GM12878 (cell line): ENCODE measurements at regions not wholly inside any gene's neighbourhood (a gene's known extent, or its start where the extent isn't known, plus 50 kb on each side); places are given as distances from the start of the nearest gene placed in this dataset.

ENCODE experiments used
- MYB ChIP-seq: fragments of 150-350 bp; IDR thresholded peaks from 2 replicates; pipeline ENCODE4 v1.6.1; 2014; ENCODE audit warnings: mild to moderate bottlenecking, low read depth, low read length, borderline replicate concordance
- NR2F1 ChIP-seq: fragments of 450-650 bp; conservative IDR thresholded peaks from 2 replicates; pipeline ENCODE4 v1.6.1; 2017; ENCODE audit warnings: mild to moderate bottlenecking
- SRF ChIP-seq, 2 experiments: IDR thresholded peaks; 2 replicates each; pipeline ENCODE4 v1.6.1; 2011; ENCODE audit warnings: low read depth in 2 of 2, low read length in 2 of 2, mild to moderate bottlenecking in 1 of 2, moderate library complexity in 1 of 2
- SUZ12 ChIP-seq: fragments of 200-600 bp; sonication (generic); IDR thresholded peaks from one replicate; pipeline ENCODE4 v1.6.1; 2018; ENCODE audit warnings: antibody characterized with exemption, mild to moderate bottlenecking; ENCODE audit not compliant: unreplicated experiment
- TF ChIP-seq, protein P1 (sequence below): fragments of 450-650 bp; formaldehyde crosslinking; IDR thresholded peaks from 2 replicates; pipeline ENCODE4 v1.4.0; 2020; ENCODE audit warnings: mild to moderate bottlenecking, moderate library complexity
- TF ChIP-seq, protein P2 (sequence below): fragments of 450-650 bp; formaldehyde crosslinking; IDR thresholded peaks from 2 replicates; pipeline ENCODE4 v1.5.0; 2022; ENCODE audit warnings: mild to moderate bottlenecking, missing genetic modification characterization
- TF ChIP-seq, protein P3 (sequence below): fragments of 450-650 bp; formaldehyde crosslinking; IDR thresholded peaks from 2 replicates; pipeline ENCODE4 v1.4.0; 2022; ENCODE audit warnings: mild to moderate bottlenecking, moderate library complexity
- TF ChIP-seq, protein P4 (sequence below): fragments of 150-350 bp; IDR thresholded peaks from 2 replicates; pipeline ENCODE4 v1.6.1; 2014; ENCODE audit warnings: mild to moderate bottlenecking, low read depth, low read length

DNA sequence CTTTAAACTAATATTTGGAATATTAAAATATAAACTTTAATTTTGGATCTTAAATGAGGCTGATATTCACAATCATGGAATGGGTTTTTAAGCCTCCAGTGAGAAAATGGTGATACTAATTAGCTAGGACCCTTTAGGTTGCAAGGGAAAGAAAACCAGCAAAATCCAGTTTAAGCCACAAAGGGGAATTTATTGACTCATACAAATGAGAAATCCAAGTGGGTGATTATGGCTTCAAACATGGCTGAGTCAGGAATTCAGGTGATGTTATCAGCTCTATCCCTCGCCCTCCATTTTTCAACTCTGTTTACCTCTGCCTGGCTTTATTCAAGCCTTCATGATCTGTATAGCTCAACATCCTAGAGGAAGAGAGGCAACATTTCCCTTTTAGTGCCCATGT is 75.3 kb upstream of the DLX2 start (continued):
- TF ChIP-seq, protein P1, sequence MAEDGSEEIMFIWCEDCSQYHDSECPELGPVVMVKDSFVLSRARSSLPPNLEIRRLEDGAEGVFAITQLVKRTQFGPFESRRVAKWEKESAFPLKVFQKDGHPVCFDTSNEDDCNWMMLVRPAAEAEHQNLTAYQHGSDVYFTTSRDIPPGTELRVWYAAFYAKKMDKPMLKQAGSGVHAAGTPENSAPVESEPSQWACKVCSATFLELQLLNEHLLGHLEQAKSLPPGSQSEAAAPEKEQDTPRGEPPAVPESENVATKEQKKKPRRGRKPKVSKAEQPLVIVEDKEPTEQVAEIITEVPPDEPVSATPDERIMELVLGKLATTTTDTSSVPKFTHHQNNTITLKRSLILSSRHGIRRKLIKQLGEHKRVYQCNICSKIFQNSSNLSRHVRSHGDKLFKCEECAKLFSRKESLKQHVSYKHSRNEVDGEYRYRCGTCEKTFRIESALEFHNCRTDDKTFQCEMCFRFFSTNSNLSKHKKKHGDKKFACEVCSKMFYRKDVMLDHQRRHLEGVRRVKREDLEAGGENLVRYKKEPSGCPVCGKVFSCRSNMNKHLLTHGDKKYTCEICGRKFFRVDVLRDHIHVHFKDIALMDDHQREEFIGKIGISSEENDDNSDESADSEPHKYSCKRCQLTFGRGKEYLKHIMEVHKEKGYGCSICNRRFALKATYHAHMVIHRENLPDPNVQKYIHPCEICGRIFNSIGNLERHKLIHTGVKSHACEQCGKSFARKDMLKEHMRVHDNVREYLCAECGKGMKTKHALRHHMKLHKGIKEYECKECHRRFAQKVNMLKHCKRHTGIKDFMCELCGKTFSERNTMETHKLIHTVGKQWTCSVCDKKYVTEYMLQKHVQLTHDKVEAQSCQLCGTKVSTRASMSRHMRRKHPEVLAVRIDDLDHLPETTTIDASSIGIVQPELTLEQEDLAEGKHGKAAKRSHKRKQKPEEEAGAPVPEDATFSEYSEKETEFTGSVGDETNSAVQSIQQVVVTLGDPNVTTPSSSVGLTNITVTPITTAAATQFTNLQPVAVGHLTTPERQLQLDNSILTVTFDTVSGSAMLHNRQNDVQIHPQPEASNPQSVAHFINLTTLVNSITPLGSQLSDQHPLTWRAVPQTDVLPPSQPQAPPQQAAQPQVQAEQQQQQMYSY (CRISPR knock-in tag): no peak
- TF ChIP-seq, protein P2, sequence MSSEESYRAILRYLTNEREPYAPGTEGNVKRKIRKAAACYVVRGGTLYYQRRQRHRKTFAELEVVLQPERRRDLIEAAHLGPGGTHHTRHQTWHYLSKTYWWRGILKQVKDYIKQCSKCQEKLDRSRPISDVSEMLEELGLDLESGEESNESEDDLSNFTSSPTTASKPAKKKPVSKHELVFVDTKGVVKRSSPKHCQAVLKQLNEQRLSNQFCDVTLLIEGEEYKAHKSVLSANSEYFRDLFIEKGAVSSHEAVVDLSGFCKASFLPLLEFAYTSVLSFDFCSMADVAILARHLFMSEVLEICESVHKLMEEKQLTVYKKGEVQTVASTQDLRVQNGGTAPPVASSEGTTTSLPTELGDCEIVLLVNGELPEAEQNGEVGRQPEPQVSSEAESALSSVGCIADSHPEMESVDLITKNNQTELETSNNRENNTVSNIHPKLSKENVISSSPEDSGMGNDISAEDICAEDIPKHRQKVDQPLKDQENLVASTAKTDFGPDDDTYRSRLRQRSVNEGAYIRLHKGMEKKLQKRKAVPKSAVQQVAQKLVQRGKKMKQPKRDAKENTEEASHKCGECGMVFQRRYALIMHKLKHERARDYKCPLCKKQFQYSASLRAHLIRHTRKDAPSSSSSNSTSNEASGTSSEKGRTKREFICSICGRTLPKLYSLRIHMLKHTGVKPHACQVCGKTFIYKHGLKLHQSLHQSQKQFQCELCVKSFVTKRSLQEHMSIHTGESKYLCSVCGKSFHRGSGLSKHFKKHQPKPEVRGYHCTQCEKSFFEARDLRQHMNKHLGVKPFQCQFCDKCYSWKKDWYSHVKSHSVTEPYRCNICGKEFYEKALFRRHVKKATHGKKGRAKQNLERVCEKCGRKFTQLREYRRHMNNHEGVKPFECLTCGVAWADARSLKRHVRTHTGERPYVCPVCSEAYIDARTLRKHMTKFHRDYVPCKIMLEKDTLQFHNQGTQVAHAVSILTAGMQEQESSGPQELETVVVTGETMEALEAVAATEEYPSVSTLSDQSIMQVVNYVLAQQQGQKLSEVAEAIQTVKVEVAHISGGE (CRISPR knock-in tag): no peak
- TF ChIP-seq MYB (no peak), SUZ12 (no peak), SRF (IDR thresholded peaks at IDR 0.05; ENCODE audit: low read depth in 2 of 2, low read length in 2 of 2) (no peak), NR2F1 (no peak)
- TF ChIP-seq, protein P3, sequence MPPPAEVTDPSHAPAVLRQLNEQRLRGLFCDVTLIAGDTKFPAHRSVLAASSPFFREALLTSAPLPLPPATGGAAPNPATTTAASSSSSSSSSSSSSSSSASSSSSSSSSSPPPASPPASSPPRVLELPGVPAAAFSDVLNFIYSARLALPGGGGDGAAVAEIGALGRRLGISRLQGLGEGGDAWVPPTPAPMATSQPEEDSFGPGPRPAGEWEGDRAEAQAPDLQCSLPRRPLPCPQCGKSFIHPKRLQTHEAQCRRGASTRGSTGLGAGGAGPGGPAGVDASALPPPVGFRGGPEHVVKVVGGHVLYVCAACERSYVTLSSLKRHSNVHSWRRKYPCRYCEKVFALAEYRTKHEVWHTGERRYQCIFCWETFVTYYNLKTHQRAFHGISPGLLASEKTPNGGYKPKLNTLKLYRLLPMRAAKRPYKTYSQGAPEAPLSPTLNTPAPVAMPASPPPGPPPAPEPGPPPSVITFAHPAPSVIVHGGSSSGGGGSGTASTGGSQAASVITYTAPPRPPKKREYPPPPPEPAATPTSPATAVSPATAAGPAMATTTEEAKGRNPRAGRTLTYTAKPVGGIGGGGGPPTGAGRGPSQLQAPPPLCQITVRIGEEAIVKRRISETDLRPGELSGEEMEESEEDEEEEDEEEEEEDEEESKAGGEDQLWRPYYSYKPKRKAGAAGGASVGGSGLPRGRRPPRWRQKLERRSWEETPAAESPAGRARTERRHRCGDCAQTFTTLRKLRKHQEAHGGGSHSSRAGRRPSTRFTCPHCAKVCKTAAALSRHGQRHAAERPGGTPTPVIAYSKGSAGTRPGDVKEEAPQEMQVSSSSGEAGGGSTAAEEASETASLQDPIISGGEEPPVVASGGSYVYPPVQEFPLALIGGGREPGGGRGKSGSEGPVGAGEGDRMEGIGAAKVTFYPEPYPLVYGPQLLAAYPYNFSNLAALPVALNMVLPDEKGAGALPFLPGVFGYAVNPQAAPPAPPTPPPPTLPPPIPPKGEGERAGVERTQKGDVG (CRISPR knock-in tag): no peak
- TF ChIP-seq, protein P4, sequence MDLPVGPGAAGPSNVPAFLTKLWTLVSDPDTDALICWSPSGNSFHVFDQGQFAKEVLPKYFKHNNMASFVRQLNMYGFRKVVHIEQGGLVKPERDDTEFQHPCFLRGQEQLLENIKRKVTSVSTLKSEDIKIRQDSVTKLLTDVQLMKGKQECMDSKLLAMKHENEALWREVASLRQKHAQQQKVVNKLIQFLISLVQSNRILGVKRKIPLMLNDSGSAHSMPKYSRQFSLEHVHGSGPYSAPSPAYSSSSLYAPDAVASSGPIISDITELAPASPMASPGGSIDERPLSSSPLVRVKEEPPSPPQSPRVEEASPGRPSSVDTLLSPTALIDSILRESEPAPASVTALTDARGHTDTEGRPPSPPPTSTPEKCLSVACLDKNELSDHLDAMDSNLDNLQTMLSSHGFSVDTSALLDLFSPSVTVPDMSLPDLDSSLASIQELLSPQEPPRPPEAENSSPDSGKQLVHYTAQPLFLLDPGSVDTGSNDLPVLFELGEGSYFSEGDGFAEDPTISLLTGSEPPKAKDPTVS: no peak
